WERI-Rb-1 (cell line): ENCODE measurements at regions not wholly inside any gene's neighbourhood (a gene's known extent, or its start where the extent isn't known, plus 50 kb on each side); places are given as distances from the start of the nearest gene placed in this dataset.

Experiments
- DNase-seq: peaks from one replicate; pipeline ENCODE4 v3.0.0-alpha.2; 2020
- H3K27ac ChIP-seq: fragments of 250-450 bp; sonication (Bioruptor Pico); 2 replicates; pipeline ENCODE4 v1.5.1; 2020; ENCODE audit warnings: mild to moderate bottlenecking, moderate library complexity
- H3K27me3 ChIP-seq: fragments of 250-450 bp; sonication (Bioruptor Pico); 2 replicates; pipeline ENCODE4 v1.5.1; 2021; ENCODE audit warnings: mild to moderate bottlenecking, low read depth, moderate library complexity; ENCODE audit not compliant: insufficient read depth, severe bottlenecking
- H3K36me3 ChIP-seq: fragments of 250-450 bp; sonication (Bioruptor Pico); 2 replicates; pipeline ENCODE4 v1.5.1; 2020; ENCODE audit warnings: mild to moderate bottlenecking, moderate library complexity
- H3K4me3 ChIP-seq: 2 replicates; pipeline ENCODE4 v1.5.1; 2011; ENCODE audit warnings: low read depth, mild to moderate bottlenecking, control low read depth, low read length
- H3K9me3 ChIP-seq: fragments of 250-450 bp; sonication (Bioruptor Pico); 2 replicates; pipeline ENCODE4 v1.5.1; 2021; ENCODE audit warnings: mild to moderate bottlenecking, moderate library complexity; ENCODE audit not compliant: severe bottlenecking
- CTCF ChIP-seq: IDR thresholded peaks from 2 replicates; pipeline ENCODE4 v1.5.1; 2011; ENCODE audit warnings: low read depth, mild to moderate bottlenecking, control low read depth, inconsistent platforms, low read length

GRCh38 chr12:67802731-67803130, 154.2 kb downstream of the DYRK2 start:
- Histone ChIP-seq H3K4me3 (no peak overlapping the region), H3K36me3 (no peaks in the 10 kb centered on the region), H3K27me3 (no peaks in the 10 kb centered on the region), H3K27ac (no peak overlapping the region), H3K9me3 (no peaks in the 10 kb centered on the region)
- DNase-seq: no peak
- no peak for TF ChIP-seq CTCF

- Histone ChIP-seq H3K9me3 (no peaks in the 10 kb centered on the region), H3K36me3 (no peaks in the 10 kb centered on the region), H3K4me3 (no peak overlapping the region), H3K27me3 (no peaks in the 10 kb centered on the region), H3K27ac (no peak overlapping the region)
- TF ChIP-seq CTCF: no peak
- no peak for DNase-seq
Measured at GRCh38 chr12:67803278-67803993, 154.9 kb downstream of the DYRK2 start.

- DNase-seq: no peak
- H3K9me3 ChIP-seq: no peaks in the 10 kb centered on the region
- H3K27ac ChIP-seq: no peak overlapping the region
- TF ChIP-seq CTCF: no peak
- H3K27me3 ChIP-seq: no peaks in the 10 kb centered on the region
- no peaks in the 10 kb centered on the region for H3K36me3 ChIP-seq
- no peak overlapping the region for H3K4me3 ChIP-seq
Measured at GRCh38 chr12:67804168-67804567, 155.6 kb downstream of the DYRK2 start.

GRCh38 chr12:67807814-67808213, 159.3 kb downstream of the DYRK2 start:
- no peak overlapping the region for H3K4me3 ChIP-seq
- TF ChIP-seq CTCF: no peak
- no peaks in the 10 kb centered on the region for H3K9me3 ChIP-seq
- DNase-seq: no peak
- no peaks in the 10 kb centered on the region for H3K27me3 ChIP-seq
- H3K36me3 ChIP-seq: no peaks in the 10 kb centered on the region
- no peak overlapping the region for H3K27ac ChIP-seq

- no peaks in the 10 kb centered on the region for H3K36me3 ChIP-seq
- no peaks in the 10 kb centered on the region for H3K27me3 ChIP-seq
- no peak for TF ChIP-seq CTCF
- H3K27ac ChIP-seq: no peak overlapping the region
- no peak overlapping the region for H3K4me3 ChIP-seq
- H3K9me3 ChIP-seq: no peaks in the 10 kb centered on the region
- DNase-seq: no peak
Measured at GRCh38 chr12:67810166-67810565, 161.6 kb downstream of the DYRK2 start.
